GM12874 (cell line): ENCODE measurements at regions not wholly inside any gene's neighbourhood (a gene's known extent, or its start where the extent isn't known, plus 50 kb on each side); places are given as distances from the start of the nearest gene placed in this dataset.

Experiments
- TF ChIP-seq, protein P1 (sequence below): IDR thresholded peaks from 2 replicates; pipeline ENCODE4 v1.5.1; 2011; ENCODE audit warnings: low read depth, mild to moderate bottlenecking, control low read depth, low read length, moderate library complexity; ENCODE audit not compliant: insufficient read depth

DNA sequence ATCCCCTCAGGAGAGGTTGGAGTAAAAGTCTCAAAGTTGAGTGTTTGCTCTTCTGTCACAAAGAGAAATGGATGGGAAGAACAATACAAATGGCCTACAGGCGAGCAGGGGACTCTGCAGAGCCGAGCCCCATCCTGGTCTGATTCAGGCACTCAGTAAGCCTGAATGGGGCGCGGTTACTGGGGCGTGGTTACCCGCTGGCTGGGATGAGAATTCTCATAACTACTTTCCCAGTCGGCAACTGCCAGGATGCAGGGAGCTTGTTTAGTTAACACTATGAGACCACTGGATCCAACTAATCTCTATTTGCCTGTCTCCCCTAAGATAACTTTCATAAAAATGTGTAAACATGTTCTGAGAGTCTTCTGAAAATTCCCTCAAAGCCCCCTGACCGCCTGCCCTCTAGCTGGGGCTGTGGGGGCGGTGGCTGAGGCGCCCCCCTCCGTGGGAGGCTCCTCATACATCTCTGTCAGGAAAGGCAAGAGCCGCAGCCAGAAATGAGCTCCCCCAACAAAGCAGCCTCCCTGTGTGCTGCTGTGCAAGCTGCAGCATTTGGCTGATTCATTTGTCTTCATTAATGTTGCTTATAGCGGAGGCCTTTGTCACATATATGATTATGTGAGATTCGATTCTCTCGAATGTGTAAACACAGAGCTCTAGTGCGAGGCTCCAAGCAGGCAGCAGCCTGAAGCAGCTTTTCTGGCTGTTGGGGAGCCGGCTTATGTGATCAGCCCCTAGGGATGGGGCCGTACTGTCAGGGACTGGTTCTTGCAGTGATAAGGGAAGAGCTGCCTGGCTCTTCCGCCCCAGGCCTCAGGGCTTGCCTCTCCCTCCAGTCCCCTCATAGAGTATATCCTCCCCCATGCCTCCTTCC is 126.1 kb upstream of the ARHGAP5 start:
- TF ChIP-seq, protein P1, sequence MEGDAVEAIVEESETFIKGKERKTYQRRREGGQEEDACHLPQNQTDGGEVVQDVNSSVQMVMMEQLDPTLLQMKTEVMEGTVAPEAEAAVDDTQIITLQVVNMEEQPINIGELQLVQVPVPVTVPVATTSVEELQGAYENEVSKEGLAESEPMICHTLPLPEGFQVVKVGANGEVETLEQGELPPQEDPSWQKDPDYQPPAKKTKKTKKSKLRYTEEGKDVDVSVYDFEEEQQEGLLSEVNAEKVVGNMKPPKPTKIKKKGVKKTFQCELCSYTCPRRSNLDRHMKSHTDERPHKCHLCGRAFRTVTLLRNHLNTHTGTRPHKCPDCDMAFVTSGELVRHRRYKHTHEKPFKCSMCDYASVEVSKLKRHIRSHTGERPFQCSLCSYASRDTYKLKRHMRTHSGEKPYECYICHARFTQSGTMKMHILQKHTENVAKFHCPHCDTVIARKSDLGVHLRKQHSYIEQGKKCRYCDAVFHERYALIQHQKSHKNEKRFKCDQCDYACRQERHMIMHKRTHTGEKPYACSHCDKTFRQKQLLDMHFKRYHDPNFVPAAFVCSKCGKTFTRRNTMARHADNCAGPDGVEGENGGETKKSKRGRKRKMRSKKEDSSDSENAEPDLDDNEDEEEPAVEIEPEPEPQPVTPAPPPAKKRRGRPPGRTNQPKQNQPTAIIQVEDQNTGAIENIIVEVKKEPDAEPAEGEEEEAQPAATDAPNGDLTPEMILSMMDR = no peak

DNA sequence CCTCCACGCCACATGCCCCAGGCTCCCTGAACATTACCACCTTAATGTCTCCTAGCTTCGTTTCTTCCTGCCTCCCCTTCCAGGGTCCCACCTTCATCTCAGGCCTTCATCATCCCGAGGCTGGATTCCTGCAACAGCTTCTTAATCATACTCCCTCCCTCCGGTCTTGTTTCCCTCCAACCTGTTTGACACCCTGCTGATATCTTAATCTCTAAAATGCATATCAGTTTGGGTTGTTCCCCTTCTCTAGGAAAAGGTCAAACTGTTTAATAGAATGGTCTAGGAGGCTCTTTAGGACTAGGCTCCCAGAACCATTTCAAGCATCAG is 125.5 kb upstream of the ARHGAP5 start:
- TF ChIP-seq, protein P1 = no peak

DNA sequence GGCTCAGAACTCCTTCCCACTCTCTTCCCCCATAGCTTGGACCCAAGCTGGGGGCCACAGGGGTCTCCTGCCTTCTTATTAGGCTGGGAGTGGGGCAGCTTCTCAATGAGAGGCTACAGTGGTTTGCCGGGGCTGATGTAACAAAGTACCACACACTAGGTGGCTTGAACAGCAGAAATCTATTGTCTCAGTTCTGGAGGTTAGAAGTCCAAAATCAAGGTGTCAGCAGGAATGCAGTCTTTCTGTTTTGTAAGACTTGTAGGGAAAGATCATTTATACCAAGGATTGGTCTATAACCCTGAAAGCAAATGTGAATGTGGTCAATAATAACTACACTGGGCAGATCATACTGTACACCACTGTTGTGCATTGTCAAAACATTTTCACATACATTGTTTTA is 124.5 kb upstream of the ARHGAP5 start:
- TF ChIP-seq, protein P1 = no peak

DNA sequence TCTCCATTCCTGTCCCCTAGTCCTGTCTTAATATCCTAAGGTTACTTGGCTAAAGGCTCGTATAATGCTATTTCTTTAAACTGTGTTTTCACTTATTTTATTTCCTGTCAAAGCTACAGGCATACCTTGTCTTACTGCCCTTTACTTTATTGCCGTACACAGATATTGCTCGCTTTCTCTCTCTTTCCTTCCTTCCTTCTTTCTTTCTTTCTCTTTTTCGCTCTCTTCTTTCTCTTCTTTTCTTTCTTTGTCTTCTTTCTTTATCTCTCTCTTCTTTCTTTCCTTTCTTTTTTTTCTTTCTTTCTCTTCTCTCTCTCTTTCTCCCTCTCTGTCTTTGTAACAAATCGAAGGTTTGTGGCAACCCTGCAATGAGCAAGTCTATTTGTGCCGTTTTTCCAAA is 123.9 kb upstream of the ARHGAP5 start:
- TF ChIP-seq, protein P1 = no peak

DNA sequence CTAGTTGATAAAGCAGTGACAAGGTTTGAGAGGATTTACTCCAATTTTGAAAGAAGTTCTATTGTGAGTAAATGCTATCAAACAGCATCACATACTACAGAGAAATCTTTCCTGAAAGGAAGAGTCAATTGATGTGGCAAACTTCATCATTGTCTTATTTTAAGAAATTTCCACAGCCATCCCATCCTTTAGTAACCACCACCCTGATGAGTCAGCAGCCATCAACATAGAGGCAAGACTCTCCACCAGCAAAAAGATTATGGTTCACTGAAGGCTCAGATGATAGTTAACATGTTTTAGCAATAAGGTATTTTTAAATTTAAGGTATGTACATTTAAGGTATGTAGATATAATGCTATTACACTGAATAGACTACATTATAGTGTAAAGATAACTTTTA is 122.1 kb upstream of the ARHGAP5 start:
- TF ChIP-seq, protein P1 = no peak

DNA sequence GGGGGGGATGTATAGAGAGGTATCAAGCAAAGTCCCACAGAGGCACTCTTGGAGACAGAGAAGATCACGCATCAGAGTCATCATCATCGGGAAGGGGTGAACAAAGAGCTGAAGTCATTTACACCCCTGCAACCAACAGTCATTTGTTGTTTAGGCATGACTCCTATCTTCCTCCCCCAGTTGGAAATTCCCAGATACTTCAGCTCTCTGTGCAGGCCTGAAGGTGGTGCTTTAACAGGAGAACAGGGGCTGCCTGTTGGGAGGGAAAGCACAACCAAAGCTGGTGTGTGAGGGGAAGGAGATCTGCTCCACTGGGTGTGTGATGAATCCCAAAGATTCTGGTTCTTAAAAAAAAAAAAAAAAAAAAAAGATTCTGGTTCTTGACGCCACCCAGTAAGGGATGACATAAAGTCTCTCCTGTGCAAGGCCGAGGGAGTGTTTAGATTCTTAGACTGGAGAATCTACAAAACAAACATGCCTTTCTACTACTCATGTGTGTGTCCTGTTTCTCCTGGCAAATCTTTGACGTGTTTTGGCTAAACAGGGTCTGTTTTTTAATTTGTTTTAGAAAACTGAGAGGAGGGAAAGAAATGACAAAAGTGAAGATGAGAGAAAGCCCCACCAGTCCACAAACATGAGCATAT is 121.0 kb upstream of the ARHGAP5 start:
- TF ChIP-seq, protein P1 = no peak

DNA sequence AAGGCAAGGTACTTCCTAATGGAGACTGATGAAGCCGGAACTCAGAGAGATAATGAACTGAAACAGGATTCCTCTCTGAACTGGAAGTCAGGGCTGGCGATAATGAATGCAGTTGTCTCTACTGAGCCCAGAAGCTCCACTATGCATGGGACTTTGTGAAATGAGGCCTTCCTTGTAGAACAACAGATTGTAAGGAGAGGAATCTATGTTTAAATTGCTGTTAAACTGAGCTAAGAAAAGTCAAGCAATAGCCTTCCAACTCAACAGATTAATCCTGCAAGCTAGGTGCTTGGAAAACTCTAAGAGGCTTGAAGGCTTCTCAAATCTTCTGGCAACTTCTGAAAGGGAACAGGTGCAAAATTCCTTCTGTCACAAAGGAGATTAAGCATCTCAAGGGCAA is 119.5 kb upstream of the ARHGAP5 start:
- TF ChIP-seq, protein P1 = no peak
